ENCODE measurements at regions not wholly inside any gene's neighbourhood (a gene's known extent, or its start where the extent isn't known, plus 50 kb on each side); places are given as distances from the start of the nearest gene placed in this dataset.
A peak's percentile ranks its signal among the peaks of the same experiment; 100 is the strongest.

GRCh38 chr15:29360152-29360551, 90.5 kb upstream of the NSMCE3 start:
- Histone ChIP-seq H3K27me3 (no peaks in the 10 kb centered on the region), H3K4me3 (no peak overlapping the region), H3K36me3 (no peaks in the 10 kb centered on the region), H3K9me3 (no peaks in the 10 kb centered on the region)
- DNase-seq: no peak

GRCh38 chr15:29356786-29357185, 87.2 kb upstream of the NSMCE3 start:
- H3K4me3 ChIP-seq: no peak overlapping the region

GRCh38 chr15:29355477-29355876, 85.9 kb upstream of the NSMCE3 start:
- Histone ChIP-seq H3K27me3 (no peaks in the 10 kb centered on the region), H3K36me3 (no peaks in the 10 kb centered on the region), H3K9me3 (no peaks in the 10 kb centered on the region), H3K4me3 (no peak overlapping the region)
- no peak for DNase-seq

More at GRCh38 chr15:29356786-29357185, 87.2 kb upstream of the NSMCE3 start:
- no peaks in the 10 kb centered on the region for H3K9me3 ChIP-seq
- H3K36me3 ChIP-seq: no peaks in the 10 kb centered on the region
- no peaks in the 10 kb centered on the region for H3K27me3 ChIP-seq
- DNase-seq: no peak

GRCh38 chr15:29352402-29352801, 82.8 kb upstream of the NSMCE3 start:
- no peaks in the 10 kb centered on the region for H3K27me3 ChIP-seq
- no peaks in the 10 kb centered on the region for H3K36me3 ChIP-seq
- no peak for DNase-seq
- H3K9me3 ChIP-seq: no peaks in the 10 kb centered on the region
- H3K4me3 ChIP-seq: no peak overlapping the region

GRCh38 chr15:29349196-29349595, 79.6 kb upstream of the NSMCE3 start:
- Histone ChIP-seq H3K36me3 (no peaks in the 10 kb centered on the region), H3K4me3 (no peak overlapping the region), H3K9me3 (no peaks in the 10 kb centered on the region), H3K27me3 (no peaks in the 10 kb centered on the region)
- DNase-seq: no peak

- DNase-seq: no peak
- Histone ChIP-seq H3K27me3 (no peaks in the 10 kb centered on the region), H3K4me3 (no peak overlapping the region), H3K36me3 (no peaks in the 10 kb centered on the region), H3K9me3 (no peaks in the 10 kb centered on the region)
Observed at GRCh38 chr15:29348336-29348914, 78.8 kb upstream of the NSMCE3 start.

GRCh38 chr15:29346998-29347397, 77.4 kb upstream of the NSMCE3 start:
- Histone ChIP-seq H3K36me3 (no peaks in the 10 kb centered on the region), H3K27me3 (no peaks in the 10 kb centered on the region), H3K4me3 (no peak overlapping the region), H3K9me3 (no peaks in the 10 kb centered on the region)
- DNase-seq: no peak

GRCh38 chr15:29345549-29346525, 76.2 kb upstream of the NSMCE3 start:
- Histone ChIP-seq H3K27me3 (no peaks in the 10 kb centered on the region), H3K9me3 (no peaks in the 10 kb centered on the region), H3K36me3 (no peaks in the 10 kb centered on the region), H3K4me3 (no peak overlapping the region)
- DNase-seq: no peak

- Histone ChIP-seq H3K4me3 (no peak overlapping the region), H3K27me3 (no peaks in the 10 kb centered on the region), H3K9me3 (no peaks in the 10 kb centered on the region), H3K36me3 (no peaks in the 10 kb centered on the region)
- no peak for DNase-seq
Observed at GRCh38 chr15:29344474-29344873, 74.9 kb upstream of the NSMCE3 start.

- Histone ChIP-seq H3K27me3 (no peaks in the 10 kb centered on the region), H3K36me3 (no peaks in the 10 kb centered on the region), H3K9me3 (no peaks in the 10 kb centered on the region), H3K4me3 (no peak overlapping the region)
- no peak for DNase-seq
Observed at GRCh38 chr15:29343229-29343628, 73.6 kb upstream of the NSMCE3 start.

- DNase-seq: no peak
- Histone ChIP-seq H3K9me3 (no peaks in the 10 kb centered on the region), H3K36me3 (no peaks in the 10 kb centered on the region), H3K27me3 (no peaks in the 10 kb centered on the region), H3K4me3 (no peak overlapping the region)
Observed at GRCh38 chr15:29342201-29342600, 72.6 kb upstream of the NSMCE3 start.

GRCh38 chr15:29337156-29337959, 67.7 kb upstream of the NSMCE3 start:
- peak; percentile 16 for DNase-seq
- Histone ChIP-seq H3K36me3 (no peaks in the 10 kb centered on the region), H3K27me3 (no peaks in the 10 kb centered on the region), H3K4me3 (no peak overlapping the region), H3K9me3 (no peaks in the 10 kb centered on the region)

GRCh38 chr15:29334544-29334943, 64.9 kb upstream of the NSMCE3 start:
- H3K36me3 ChIP-seq: no peaks in the 10 kb centered on the region
- no peaks in the 10 kb centered on the region for H3K27me3 ChIP-seq
- H3K9me3 ChIP-seq: no peaks in the 10 kb centered on the region
- no peak overlapping the region for H3K4me3 ChIP-seq
- no peak for DNase-seq

GRCh38 chr15:29333261-29333660, 63.6 kb upstream of the NSMCE3 start:
- Histone ChIP-seq H3K36me3 (no peaks in the 10 kb centered on the region), H3K4me3 (no peak overlapping the region), H3K27me3 (no peaks in the 10 kb centered on the region), H3K9me3 (no peaks in the 10 kb centered on the region)
- DNase-seq: no peak

GRCh38 chr15:29331669-29332068, 62.0 kb upstream of the NSMCE3 start:
- Histone ChIP-seq H3K9me3 (no peaks in the 10 kb centered on the region), H3K36me3 (no peaks in the 10 kb centered on the region), H3K4me3 (no peak overlapping the region), H3K27me3 (no peaks in the 10 kb centered on the region)
- DNase-seq: no peak

GRCh38 chr15:29331071-29331470, 61.4 kb upstream of the NSMCE3 start:
- H3K9me3 ChIP-seq: no peaks in the 10 kb centered on the region
- H3K36me3 ChIP-seq: no peaks in the 10 kb centered on the region
- H3K4me3 ChIP-seq: no peak overlapping the region
- DNase-seq: no peak
- no peaks in the 10 kb centered on the region for H3K27me3 ChIP-seq

- Histone ChIP-seq H3K9me3 (no peaks in the 10 kb centered on the region; the same call in 1 of the 2 replicates), H3K27me3 (no peaks in the 10 kb centered on the region), H3K4me3 (no peak overlapping the region), H3K36me3 (no peaks in the 10 kb centered on the region)
- no peak for DNase-seq
Observed at GRCh38 chr15:29324746-29325145, 55.1 kb upstream of the NSMCE3 start.
